Left colon (tissue), 2 donors: ENCODE measurements at regions not wholly inside any gene's neighbourhood (a gene's known extent, or its start where the extent isn't known, plus 50 kb on each side); places are given as distances from the start of the nearest gene placed in this dataset.

Experiments used
- ATAC-seq: fragments of 200-7000 bp; cut with Tn5 transposase; one replicate; pipeline ENCODE4 v1.9.1; 2020; ENCODE audit warnings: mild to moderate bottlenecking, moderate library complexity
- DNase-seq, 2 donors: peaks; one replicate each; pipeline ENCODE4 v3.0.0-alpha.2; 2020
- intact Hi-C, 2 donors: fragments of 100-400 bp; cut with DNase I in 1 of 2; cut with micrococcal nuclease in 1 of 2; formaldehyde crosslinking; loops; one replicate each; pipeline versions ENCODE4 v1.11.2 to v1.14.0; 2022; cut with DNase I, micrococcal nuclease
- donor health status: DM: no; HTN: no; CAD: no.
- donor health status: DM: yes; HTN: yes; CAD: no.

DNA sequence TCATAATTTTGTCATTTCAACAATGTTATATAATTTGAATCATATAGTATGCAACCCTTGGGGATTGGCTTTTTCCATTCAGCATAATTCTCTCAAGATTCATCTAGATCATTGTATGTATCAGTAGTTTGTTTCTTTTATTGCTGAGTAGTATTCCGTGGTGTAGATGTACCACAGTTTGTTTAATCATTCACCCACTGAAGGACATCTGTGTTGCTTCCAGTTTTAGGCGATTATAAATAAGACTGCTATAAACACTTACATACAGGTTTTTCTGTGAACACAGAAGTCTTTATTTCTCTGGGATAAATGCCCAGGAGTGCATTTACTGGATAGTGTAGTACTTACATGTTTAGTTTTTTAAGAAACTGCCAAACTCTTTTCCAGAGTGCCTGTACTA is 374.1 kb downstream of the DEPDC1B start:
- intact Hi-C loops, result no loop called here
- ATAC-seq (no peak), DNase-seq (no peak)

DNA sequence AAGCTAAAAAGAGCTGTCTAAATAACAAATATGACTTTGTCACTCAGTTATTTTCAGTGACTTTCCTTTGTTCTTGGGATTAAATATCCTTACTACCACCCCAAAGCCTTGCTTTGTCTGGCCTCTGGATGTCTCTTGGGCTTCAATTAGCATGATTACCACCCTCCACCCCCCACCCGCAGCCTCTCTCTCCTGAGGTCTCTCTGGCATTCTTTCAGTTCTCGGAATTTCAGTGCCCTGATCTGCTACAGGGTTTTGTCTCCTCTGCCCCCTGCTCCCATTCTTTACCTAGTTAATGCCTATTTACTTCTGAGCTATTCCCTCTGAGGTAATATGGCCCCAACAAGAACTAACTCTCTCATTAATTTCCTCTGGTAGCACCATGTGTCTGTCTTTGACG is 376.4 kb downstream of the DEPDC1B start:
- intact Hi-C loops, result no loop called here
- ATAC-seq (no peak), DNase-seq (no peak)

DNA sequence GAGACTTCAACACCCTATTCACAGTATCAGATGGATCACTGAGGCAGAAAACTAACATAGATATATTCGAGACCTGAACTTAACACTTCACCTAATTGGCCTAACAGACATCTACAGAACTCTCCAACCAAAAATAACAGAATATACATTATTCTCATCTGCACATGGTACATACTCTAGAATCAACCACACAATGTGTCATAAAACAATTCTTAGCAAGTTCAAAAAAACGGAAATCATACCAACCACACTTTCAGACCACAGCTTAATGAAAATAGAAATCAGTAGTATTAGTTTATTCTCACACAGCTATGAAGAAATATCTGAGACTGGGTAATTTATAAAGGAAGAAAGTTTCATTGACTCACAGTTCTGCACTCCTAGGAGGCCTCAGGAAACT is 387.9 kb downstream of the DEPDC1B start:
- DNase-seq, result no peak
- ATAC-seq, result no peak
- intact Hi-C loops, result no loop called here

DNA sequence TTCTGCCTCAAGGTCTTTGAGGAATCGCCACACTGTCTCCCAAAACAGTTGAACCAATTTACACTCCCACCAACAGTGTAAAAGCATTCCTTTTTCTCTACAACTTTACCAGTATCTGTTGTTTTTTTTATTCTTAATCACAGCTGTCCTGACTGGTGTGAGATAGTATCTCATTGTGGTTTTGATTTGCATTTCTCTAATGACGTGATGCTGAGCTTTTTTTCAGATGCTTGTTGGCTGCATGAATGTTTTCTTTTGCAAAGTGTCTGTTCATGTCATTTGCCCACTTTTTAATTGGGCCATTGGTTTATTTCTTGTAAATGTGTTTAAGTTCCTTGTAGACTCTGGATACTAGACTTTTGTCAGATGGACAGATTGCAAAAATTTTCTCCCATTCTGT is 400.0 kb downstream of the DEPDC1B start:
- no peak for DNase-seq
- intact Hi-C loops, result no loop called here
- no peak for ATAC-seq

DNA sequence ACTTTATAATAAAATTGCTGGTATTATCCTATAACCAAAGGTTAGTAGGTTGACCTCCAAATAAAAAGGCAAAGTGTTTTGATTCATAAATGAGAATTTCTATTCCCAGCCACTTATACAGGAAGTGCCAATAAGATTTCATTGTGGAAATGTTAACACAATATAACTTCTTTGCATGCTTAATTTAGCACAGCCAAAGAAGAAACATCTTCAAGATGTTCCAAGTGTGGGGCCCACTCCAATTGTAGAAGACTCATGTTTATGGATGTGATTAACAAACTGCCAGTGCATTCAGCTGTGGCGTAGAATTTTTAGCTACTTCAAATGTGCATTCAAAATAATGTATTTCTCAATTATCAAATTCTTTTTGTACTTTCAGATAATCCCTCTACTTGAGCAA is 402.3 kb downstream of the DEPDC1B start:
- no peak for ATAC-seq

DNA sequence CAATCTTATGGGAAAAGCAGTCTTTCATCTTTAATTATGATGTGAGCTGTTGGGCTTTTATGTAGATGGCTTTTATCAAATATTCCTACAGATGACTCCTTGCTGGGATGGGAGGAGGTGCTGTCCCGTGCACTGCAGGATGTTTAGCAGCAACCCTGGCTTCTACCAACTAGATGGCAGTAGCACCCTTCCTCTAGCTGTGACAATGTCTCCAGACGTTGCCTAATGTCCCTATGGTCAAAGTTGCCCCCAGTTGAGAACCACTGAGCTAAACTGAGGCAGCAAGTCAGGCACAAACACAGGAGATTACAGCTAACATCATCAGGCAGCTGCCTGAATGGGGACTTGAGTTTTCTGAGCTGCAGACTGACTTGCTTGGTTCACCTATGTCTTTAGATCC is 401.9 kb upstream of the PDE4D start:
- DNase-seq (peak in 1 of 2 donors; percentile 8), ATAC-seq (peak; percentile 83)
- intact Hi-C loops, result no loop called here

More for the DNA sequence above, 402.3 kb downstream of the DEPDC1B start:
- DNase-seq, result no peak
- intact Hi-C loops, result no loop called here

DNA sequence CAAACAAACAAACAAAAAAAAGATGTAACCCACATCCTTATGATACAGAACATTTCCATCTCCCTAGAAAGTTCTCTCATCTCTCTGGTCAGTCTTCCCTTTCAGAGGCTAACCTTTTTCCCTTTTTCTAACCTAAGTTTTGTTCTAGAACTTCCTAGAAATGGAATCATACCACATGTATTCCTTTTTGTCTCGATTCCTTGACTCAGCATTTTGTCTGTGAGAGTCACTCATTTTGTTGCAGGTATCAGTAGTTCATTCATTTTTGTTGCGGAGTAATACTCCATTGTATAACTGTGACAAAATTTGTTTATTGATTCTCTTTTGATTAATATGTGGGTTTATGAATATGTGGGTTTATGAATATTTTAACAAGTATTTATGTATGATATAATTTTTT is 400.0 kb upstream of the PDE4D start:
- ATAC-seq (no peak), DNase-seq (no peak)
- intact Hi-C loops, result no loop called here

DNA sequence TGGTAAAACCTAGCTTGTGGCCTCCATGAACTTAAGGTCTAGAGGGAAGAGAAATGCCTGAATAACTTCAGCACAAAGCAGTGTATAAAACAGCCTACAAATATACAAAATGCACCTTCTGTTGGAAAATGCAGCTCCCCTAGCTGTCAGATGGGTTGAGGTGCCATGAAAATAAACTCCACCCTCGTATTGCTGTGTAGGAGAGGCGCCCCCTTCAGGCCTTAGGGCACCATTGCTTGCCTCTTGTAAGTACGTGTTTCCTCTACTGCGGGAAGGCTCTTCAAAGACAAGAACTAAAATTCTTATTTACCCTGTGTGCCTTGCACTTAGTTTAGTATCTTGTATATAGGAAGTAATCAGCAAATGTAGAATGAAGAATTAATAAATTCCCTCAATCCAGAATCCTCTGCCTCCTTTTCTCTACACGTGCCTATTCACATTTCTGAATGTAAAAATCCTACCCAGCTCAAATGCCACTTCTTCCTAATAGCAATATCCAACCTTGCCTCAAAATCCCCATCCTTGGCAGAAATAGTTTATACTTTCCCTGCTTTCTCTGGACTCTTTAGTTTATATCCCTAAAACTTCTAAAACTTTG is 393.7 kb upstream of the PDE4D start:
- intact Hi-C loops, result no loop called here
- ATAC-seq (peak; percentile 63), DNase-seq (peak in 1 of 2 donors; percentile 26)

DNA sequence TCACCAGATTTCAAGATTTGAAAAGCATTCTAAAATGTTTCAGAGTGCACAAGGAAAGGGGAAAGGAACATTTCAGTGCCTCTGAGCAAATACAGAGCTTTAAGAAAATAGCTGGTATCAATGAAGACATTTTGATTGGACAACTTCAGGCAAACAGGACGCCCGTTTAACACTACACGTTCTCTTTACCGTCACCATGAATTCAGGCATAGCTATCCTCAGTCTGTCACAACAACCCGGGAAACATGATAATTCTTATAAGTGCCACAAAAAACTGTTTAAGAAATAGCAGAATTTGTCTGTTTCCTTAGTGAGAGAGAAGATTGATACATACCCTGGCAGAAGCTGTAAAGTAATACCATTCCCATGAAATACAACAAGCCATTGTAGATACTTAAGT is 392.4 kb upstream of the PDE4D start:
- ATAC-seq (no peak), DNase-seq (no peak)
- intact Hi-C loops, result no loop called here

DNA sequence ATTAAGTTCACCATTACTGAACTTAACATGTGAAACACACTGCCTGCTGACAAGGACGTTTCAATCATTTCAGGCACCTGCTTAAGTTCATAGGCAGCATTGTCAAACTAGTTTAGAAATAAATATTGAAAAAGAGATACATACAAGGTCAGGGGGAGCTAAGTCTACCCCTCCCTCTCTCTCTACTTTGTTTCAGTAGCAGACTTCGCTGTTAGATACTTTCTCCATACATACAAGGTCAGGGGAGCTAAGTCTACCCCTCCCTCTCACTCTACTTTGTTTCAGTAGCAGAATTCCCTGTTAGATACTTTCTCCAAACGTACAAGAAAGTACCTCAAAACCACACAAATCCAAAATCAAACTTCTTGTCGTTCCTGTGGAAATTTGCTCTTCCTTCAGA is 387.4 kb upstream of the PDE4D start:
- DNase-seq, result no peak
- no peak for ATAC-seq
- intact Hi-C loops, result no loop called here

DNA sequence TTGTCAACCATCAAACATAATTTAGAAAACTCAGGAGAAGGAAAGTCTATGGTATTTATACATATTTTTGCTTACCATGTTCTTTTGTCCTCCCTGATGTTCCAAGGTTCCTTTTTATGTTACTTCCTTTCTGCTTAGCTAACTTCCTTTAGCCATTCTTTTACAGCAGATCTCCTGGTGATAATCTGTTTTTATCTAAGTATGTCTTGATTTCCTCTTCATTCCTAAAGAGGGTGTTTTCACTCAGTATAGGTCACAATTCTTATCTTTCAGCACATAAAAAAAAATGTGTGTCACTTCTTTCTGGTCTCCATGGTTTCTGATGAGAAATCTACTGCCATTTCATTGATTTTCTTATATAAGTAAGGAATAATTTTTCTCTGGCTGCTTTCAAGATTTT is 384.4 kb upstream of the PDE4D start:
- intact Hi-C loops, result no loop called here
- no peak for ATAC-seq

DNA sequence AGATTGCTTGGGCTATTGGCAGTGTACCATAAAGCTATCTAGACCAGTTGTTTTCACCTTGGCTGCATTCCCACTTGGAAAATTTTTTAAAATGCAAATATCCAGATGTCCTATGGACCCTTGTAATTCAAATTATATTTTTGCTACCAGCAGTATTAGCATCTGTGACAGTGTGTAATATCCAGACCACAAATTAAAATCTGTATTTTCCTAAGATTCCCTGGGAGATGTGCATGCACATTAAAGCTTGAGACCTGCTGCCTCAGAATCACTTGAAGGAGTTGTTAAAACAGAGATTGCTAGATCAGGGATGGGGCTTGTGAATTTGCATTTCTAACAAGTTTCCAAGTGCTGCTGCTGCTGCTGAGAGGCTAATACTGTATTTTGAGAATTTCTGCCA is 381.2 kb upstream of the PDE4D start:
- intact Hi-C loops, result no loop called here
- DNase-seq (no peak), ATAC-seq (no peak)

More for the DNA sequence above, 384.4 kb upstream of the PDE4D start:
- DNase-seq, result no peak

DNA sequence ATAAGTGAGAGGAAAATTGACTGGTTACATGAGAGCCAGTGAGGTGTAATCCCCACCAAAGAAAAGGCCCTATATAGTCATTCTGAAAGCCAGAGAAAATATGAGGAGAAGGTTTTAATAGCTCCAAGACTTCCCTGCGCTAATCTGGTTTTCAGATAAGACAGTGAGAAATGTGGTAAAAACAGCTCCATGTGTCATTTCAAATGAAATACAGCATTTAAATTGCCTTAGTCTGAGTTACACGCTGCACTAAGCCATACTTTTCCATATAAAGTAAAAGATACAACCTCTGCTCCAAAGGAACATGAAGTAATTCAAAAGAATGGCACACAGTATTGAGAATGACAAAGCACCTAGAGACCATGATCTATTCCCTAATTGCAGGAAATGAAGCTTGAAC is 378.0 kb upstream of the PDE4D start:
- ATAC-seq (no peak), DNase-seq (no peak)
- intact Hi-C loops, result no loop called here

DNA sequence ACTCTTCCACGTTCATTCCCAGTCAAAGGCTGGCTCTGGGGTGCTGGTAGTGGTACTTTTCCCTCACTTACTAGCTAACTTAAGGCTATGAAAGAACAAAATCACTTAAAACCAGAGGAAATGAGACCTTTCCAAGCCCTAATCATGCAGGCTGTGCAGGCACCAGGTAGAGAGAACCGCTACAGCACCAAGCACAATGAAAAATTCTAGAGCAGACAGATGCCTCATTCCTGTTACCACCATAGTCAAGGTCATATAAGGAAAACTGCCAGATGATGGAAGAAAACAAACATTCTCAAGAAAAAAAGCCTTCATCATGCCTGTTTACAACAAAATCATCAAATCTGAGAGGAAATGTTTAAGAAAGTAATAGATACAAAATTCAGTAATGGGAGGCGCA is 374.4 kb upstream of the PDE4D start:
- ATAC-seq (no peak), DNase-seq (no peak)
- intact Hi-C loops, result no loop called here

DNA sequence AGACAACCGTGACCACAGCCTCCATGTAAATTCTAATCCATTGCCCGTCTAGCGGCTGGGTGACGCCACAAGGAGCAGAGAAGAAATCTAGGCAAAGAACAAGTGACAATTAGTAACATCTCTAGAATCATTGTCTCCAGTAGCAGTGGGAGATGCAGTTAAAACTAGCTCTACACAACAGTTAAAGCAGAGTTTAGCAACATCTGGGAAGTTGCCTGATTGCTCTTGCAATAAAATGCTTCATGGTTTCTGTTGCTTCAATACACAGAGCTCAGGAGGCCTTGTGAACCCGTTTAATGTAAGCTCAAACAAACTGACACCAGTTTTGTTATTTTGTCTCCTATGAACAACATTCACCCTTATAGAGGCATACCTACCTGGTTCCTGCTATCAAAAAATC is 369.8 kb upstream of the PDE4D start:
- DNase-seq (no peak), ATAC-seq (no peak)
- intact Hi-C loops, result no loop called here

DNA sequence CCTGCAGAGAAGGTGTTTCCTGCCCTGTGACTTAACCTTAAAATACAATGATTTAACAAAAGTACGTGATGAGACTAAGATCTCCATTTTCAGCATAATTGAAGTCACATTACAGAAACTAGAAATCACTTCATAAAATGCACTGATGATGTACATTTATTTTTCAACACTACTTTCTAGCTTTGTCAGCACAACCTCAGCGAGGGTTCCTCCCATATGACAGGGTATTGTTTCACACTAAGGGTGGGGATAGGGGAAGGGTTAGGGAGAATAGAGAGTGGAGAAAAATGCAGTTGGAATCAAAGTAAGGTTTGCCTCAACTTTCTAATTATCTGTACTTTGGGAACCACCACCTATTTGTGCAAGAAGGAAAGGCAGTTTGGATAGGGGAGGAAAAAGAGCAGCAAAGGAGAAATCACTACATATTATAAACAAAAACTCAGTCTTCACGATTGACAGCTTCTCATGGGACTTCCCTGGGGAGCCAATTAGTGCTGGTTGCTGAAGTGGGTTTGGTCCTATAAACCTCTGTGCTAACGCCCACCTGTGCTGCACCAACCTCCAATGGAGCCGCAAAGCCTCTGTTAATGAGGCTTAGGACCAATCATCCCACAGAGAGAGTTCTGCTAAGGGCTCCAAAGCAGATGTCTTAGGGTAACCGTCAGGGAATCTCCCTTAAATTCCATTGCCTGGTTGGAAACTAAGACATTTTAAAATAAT is 369.2 kb upstream of the PDE4D start:
- intact Hi-C loops, result no loop called here
- DNase-seq, result no peak
- no peak for ATAC-seq

DNA sequence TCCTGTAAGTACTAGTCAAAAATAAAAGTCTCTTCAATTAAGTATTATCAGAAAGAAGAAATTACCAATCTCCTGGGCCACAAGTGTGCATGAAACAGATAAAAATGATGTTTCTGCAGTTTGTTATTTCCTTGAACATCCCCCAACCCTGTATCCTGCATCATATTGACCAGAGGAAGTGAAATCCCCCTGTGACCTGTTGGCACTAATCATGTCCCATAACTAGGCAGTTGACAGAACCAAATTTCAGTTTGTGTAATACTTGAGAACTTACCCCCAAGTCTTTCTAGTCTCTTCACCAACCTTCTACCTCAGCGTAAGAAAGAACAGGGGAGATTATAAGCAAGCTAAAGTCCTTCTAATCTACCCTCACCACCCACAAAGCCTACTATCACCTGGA is 368.2 kb upstream of the PDE4D start:
- ATAC-seq, result no peak
- intact Hi-C loops, result no loop called here
- DNase-seq, result no peak

DNA sequence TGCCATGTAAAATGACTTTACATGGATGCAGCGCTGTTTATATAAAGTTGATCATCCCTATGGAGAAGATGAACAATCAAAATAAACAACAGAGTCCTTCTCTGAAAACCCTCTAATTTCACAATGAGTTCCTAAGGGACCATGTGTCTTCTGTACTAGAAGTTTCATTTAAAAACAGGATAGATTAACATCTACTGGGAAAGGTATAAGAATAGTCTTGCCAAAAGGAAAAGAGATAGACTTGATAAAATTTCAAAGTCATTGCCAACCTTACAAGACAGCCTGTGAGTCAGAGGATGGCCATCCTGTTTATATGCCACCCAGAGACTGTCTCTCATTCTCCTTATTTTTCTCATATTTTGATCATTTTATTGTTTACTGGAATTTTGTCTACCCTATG is 367.1 kb upstream of the PDE4D start:
- DNase-seq, result no peak
- intact Hi-C loops, result no loop called here
- ATAC-seq, result no peak

DNA sequence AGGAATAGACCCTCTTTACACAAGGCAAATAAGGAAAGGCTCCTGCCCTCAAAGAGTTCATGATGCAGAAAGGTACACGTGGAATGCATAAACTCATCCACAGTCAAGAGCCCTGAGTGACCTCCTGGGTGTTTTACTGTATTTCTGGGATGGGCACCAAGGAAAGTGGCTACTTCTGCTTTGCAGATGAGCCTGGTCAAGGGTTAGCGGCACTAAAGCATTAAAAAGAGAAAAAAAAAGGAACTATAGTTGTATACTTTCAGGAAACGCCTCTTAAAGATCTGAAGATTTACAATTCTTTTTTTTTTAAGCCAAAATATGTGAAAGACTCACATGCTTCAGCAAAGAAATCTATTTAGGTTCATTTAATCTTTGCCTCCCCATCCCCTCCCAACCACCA is 366.2 kb upstream of the PDE4D start:
- peak; percentile 46 for ATAC-seq
- intact Hi-C loops, result no loop called here
- no peak for DNase-seq

DNA sequence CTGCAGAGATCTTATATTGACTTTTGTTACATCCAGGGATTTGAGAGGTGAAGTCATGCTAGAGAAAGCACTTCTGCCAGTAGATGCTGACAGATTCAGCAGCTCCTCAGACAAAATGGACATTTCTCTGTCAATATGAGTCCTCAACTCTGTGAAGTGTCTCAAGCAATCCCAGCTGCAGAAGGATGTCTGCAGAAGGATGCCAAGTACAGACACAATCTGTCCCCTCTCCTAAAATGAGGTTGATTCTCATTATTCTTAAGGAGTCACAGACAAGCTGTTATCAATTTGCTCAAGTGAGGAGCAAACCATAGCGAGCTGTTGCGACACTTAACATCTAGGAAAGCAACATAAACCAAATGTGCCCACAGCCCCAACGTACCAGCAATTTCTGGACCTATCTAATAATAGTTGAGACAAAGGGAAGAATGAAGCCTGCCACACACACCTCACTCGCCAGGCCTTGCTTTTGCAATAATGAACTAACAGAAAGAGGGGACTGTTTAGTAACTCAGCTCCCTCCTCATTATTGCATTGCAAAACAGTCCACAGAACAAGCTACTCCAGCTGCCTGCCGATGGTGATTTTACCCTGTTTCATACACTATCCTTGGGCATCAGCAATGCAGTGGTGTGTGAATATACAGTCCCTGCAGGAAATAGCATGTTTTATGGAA is 364.2 kb upstream of the PDE4D start:
- no peak for ATAC-seq
- no peak for DNase-seq
- intact Hi-C loops, result no loop called here

DNA sequence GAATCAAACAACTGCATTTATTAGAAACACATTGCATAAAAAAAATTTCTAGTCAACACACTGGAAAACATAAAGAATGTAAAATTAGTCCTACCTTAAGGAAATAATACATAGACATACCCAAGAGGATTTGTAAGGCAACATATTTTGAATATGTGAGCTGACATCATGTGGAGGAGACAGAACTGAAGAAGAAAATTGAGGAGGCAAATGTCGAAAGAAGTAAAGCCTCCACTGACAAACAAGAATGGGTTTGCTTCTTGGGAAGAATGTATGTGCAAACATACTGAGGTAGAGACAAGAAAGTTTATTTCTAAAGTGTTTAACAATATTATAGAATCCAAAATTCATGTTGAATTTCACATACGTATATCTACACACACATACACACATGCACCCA is 363.0 kb upstream of the PDE4D start:
- no peak for DNase-seq
- intact Hi-C loops, result no loop called here
- no peak for ATAC-seq
